G401 (cell line): ENCODE measurements at regions not wholly inside any gene's neighbourhood (a gene's known extent, or its start where the extent isn't known, plus 50 kb on each side); places are given as distances from the start of the nearest gene placed in this dataset.

Source experiments
- DNase-seq: peaks from one replicate; pipeline ENCODE4 v3.0.0-alpha.2; 2015; ENCODE audit warnings: low spot score
- in situ Hi-C: cut with HindIII; loops from 2 replicates; pipeline ENCODE4 v1.10.0; 2016; ENCODE audit warnings: low sequenced_read_pairs, mixed read lengths

DNA sequence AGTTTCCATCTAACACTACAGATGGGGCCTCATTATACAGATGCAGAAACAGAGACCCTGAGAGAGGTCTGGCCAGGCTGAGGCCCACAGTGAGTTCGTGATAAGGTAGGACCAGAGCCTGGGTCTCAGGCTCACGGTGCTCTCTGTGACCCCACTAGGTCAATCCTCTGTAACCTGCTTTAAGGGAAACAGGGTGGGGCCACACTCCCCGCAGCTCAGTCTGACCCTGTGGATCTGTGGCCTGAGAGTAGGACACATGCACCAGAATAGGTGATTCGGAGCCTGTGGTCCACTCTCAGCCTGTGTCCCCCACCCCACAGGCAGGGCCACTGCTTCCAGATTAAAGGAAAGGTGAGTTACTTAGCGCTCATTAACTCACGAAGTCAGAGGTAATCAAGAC lies 137.8 kb upstream of the FAM20C start:
- DNase-seq: no peak
- in situ Hi-C loops: no loop called here

- DNase-seq: no peak
- in situ Hi-C loops: no loop called here
These were observed 136.6 kb upstream of the FAM20C start for GRCh38 chr7:55690-56248.

DNA sequence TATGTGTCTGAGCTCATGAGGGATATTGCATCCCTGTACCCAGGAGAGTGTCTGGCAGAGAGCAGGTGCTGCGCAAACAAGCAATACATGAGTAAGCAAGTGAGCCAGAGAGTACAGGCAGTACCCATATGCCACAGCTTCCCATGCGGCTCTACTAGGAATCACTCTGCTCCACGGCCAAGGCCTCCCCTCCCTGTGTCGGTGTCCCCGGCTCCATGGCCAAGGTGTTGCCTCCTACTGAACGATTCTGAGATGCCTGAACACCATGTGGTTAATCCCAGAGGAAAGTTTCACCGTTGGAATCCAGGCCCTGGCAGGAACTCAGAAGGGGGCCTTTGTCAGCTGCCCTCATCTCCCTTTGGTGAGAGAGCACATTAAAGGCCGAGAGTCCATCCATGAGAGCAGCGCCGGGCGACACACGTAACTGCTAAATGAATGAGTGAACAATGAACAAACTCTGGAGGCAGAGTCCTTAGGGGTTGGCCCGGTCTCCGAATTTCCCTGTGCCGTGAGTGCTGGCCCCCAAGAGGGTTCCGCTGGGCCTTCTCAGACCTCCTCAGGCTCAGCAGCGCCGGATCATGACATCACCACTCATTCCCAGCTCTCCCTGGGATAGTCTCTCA lies 136.0 kb upstream of the FAM20C start:
- DNase-seq: peak; percentile 76
- in situ Hi-C loops: no loop called here

GRCh38 chr7:57071-57470 lies 135.3 kb upstream of the FAM20C start:
- in situ Hi-C loops: no loop called here
- no peak for DNase-seq

- in situ Hi-C loops: no loop called here
- DNase-seq: peak; percentile 67
These were observed 134.7 kb upstream of the FAM20C start for GRCh38 chr7:57482-58255.

DNA sequence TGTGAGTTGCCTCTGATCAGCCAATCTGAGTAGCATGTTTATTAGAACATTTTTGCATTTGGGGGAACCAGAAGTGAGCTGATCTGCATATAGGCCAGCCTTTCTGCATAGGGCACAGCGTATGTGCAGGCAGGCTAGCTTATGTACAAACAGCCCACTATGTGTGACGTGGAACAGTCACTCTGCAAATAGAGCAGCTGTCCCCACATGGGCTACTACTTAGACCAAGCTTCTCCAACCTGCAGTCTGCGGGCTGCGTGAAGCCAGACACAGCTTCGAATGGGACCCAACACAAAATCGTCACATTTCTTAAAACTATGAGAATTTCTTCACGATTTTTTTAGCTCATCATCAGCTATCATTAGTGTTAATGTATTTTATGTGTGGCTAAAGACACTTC lies 134.1 kb upstream of the FAM20C start:
- in situ Hi-C loops: no loop called here
- no peak for DNase-seq

DNA sequence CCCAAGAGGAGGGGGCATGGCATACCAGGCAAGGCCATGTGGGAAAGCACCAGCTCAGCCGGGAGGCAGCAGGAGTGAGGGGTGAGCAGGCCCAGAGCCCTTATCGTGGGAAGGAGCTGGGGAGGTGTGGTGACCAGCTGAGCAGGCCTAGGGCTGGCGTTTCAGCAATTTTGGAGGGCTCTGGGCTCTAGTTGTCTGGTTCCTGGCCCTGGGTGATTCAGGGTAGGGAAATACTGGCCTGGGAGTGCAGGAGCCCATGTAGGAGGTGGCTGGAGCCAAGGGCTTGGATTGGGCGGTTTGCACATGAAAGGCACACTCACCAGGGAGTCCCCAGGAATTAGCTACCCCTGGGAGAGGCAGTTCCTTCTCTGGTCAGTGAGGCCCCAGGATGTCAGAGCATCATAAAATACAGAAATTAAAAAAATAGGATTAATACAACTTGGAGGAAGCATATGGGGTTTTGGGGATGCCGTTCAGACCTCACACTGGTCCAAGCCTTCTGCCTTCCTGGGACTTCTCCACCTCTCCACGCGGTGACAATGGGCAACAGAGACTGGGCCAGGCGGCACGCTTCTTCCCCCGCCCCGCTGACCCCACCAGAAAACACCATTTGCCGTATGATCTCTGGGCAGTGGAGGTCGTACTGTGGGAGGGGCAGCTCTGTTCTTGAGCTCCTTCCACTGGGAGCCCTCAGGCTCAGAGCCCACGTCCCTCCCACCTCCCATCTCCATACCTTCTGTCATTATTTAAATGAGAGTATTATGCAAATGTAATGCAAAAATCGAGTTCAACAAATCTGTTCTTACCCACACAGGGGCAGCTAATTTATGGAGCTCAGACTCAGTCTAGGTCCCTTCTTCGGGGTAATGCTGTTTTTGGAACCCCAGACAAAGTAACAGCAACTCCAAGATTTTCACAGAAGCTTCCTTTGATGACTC lies 133.0 kb upstream of the FAM20C start:
- in situ Hi-C loops: no loop called here
- DNase-seq: no peak

DNA sequence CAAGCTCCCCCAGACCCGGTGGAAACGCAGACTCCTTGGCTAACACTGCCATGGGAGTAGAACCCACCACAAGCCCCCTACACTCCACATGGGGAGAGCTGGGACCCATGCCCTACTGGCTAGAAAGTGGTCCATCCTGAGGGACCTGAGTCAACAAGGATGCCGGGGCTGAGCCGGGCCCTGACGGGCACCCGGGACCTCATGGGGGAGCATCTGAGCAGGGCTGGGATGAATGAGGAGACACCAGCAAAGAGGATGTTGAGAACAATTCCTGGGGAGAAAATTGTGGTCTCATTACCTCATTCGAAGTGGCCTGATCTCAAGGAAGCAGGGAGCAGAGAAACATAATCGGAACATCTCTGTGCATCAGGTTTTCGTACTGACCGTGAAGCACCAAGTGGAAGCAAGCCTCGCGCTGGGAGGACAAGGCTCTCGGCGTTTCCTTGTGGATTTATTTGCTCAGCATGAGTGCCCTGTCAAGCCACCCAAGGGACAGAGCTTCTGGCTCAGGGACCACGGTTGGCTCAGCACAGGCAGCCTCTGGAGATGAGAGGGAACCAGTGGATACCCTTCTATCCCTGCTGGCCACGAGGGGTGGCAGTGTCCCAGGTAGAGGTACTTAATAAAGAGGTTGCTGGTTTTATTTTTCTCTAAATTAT lies 132.2 kb upstream of the FAM20C start:
- in situ Hi-C loops: no loop called here
- no peak for DNase-seq

GRCh38 chr7:60706-61105 lies 131.7 kb upstream of the FAM20C start:
- in situ Hi-C loops: no loop called here
- DNase-seq: no peak

DNA sequence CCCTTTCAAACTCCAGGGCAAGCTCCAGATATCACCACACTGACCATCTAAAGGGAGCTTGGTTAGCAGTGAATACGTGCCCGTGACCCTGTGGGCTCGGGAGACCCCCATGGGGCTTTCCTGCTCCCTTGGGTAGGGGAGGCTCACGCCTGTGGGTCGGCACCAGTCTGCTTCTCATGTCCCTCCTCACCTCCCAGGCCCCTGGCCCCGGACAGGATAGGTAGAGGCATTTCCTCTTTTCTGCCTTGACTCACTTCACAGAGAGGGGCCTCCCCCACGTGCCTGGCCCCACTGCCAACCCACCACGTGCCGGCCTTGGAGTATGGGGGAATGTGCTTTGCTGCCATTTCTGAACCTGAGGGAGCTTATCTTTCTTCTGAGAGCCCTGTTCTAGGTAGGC lies 131.3 kb upstream of the FAM20C start:
- DNase-seq: no peak
- in situ Hi-C loops: no loop called here

- no peak for DNase-seq
- in situ Hi-C loops: no loop called here
These were observed 130.6 kb upstream of the FAM20C start for GRCh38 chr7:61576-62360.

DNA sequence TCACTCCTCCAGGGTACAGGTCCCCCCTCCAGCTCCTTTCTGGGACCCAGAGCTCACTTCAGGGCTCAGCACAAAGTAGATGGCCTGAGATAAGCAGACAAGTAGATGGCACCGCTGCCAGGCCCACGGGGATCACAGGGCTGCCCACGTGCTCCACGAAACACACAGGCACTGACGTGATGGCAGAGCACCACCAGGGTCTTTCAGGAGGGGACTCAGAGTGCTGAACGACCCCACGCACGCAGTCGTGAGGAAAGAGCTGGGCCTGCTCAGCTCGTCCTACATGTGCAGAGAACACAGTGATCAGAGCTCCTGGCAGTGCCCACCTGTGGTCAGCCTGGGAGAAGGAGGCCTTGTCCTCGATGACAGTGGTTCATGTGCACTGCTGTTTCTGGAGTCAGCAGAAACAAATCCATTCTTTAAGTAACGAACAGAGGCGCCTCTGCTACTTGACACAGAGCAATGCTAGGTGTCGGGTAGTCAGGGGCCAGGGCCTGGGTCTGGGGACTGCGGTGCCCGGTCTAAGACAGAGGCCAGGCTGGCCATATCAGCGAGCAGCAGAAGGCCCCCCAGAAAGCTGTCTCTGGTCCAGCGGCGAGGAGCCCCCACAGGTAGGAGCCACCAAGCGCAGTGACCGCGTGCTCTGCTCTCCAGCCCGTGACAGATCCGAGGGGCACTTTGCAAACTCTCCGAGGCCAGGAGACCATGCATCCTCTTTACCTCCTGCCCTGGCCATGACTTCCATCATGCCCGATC lies 129.8 kb upstream of the FAM20C start:
- no peak for DNase-seq
- in situ Hi-C loops: no loop called here

GRCh38 chr7:63117-63480 lies 129.3 kb upstream of the FAM20C start:
- in situ Hi-C loops: no loop called here
- no peak for DNase-seq

GRCh38 chr7:63521-64021 lies 128.8 kb upstream of the FAM20C start:
- peak; percentile 85 for DNase-seq
- in situ Hi-C loops: no loop called here

DNA sequence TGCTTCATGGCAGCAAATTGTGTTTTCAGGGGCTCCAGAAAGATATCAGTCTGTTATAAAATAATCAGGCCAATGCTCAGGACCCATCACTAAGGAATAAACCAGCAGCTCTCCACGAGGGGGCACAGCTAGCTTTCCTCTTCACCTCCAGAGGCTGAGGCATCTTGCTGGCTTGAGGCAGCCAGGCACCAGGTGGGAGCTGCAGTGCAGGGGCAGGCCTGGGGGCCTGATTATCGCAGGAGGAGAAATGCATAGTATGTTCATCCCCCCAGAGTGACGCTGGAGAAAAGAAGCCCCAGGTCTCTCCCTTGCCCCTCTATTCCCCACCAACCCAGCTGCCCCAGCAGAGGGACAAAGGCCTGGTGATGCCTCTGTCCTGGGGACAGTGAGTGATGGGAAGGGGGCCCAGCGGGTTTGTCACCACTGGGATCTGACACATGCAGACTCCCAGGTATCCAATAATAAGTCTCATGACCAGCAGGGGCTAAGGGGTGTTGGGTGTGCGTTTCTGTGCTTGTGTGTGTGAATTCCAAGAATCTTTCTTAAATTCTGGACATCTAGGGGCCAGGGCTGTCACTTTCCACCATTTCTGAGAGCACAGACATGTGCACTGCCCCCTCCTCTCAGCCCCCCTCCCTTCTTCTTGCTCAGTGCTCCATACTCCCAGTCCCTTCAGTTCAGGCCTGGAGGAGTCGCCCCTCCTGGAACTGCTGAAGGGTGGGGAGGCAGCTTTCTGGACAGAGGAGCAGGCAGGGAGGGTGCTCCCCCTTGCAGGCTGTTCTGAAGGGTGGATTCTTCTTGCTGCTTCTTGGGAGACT lies 128.1 kb upstream of the FAM20C start:
- peak; percentile 60 for DNase-seq
- in situ Hi-C loops: no loop called here

DNA sequence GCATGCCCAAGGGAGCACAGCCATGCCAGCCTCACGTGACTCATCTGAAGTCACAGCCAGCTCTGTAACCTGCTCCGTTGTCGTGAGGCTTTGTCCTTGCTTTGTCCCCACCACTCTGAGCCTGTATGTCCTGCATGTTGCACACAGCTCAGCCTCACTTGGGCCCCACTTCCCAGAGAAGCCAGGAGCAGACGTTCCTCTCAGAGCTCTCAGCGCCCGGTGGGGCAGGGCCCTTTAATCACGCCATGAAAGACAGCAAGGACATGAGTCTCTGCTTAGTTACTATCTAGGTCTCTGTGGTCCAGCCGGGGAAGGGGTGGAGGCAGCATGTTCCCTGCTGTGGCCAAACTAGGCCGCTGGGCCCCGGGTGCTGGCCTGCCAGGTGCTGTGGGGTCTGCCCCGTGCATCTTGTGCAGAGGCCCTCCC lies 127.4 kb upstream of the FAM20C start:
- DNase-seq: no peak
- in situ Hi-C loops: no loop called here

DNA sequence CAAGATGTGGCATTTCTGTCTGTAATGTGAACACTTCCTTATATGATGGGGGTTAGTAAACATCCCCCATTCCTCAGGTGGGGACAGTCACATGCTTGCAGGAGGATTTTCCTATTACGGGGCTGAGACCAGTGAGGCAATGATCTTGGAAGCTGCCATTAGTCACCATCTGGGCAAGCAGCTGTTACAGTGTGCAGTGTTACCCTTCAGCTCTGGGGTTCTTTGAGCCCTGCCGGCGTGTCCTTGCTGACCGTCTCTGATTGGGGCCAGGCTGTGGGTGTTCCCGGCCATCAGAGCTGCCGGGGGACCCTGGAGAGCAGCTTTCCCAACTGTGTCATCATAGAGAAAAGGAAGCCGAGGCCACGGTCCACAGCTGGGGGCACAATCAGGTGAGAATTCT lies 126.8 kb upstream of the FAM20C start:
- DNase-seq: no peak
- in situ Hi-C loops: no loop called here
